ENCODE measurements at regions not wholly inside any gene's neighbourhood (a gene's known extent, or its start where the extent isn't known, plus 50 kb on each side); places are given as distances from the start of the nearest gene placed in this dataset.
"Not testable (repeated sequence)": the region's sequence is repeated elsewhere in the genome, so short reads cannot be mapped to it uniquely, and the experiment has no call there.

- DNase-seq (ENCODE audit: low spot score) = no peak
These were observed 565.4 kb upstream of the NRP1 start for GRCh38 chr10:33899578-33900531.

GRCh38 chr10:33897291-33897752 is 562.9 kb upstream of the NRP1 start:
- no peak for DNase-seq (ENCODE audit: low spot score)

- DNase-seq (ENCODE audit: low spot score) = no peak
These were observed 559.0 kb upstream of the NRP1 start for GRCh38 chr10:33893506-33893905.

DNA sequence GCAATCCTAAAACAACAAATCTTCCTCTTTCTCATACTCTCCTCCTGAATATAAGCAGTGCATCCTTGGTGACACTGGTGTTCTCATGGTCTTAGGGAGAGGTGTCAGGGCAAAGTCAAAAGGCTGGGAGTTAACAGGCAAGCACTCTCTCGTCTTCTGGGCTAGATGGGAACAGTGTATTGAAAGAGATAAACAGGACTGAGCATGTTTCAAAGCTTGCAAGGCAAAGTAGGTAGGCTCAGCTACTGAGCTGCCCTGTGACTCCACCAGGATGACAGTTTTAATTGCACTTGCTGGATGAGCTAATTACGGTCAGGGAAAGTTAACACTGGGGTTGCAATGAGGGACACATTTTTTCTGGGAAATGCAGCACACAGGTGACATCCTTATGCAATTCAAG is 554.9 kb upstream of the NRP1 start:
- no peak for DNase-seq (ENCODE audit: low spot score)

DNA sequence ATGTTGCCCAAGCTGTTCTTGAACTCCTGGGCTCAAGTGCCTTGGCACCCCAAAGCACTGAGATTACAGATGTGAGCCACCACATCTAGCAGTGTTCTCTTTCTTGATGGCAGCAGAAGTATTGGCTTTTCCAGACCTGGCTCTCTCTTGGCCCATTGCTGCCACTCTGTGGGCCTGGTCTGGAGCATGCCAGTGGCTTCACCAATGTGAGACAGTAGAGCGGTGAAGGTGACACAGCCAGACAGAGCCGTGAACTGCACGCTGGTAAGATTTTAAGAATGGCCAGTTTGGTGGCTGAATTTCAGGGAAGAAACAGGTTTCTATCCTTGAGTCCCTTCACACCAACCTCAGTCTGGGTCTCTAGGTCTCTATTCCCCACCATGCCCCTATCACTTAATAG is 552.7 kb upstream of the NRP1 start:
- DNase-seq (ENCODE audit: low spot score) = no peak

DNA sequence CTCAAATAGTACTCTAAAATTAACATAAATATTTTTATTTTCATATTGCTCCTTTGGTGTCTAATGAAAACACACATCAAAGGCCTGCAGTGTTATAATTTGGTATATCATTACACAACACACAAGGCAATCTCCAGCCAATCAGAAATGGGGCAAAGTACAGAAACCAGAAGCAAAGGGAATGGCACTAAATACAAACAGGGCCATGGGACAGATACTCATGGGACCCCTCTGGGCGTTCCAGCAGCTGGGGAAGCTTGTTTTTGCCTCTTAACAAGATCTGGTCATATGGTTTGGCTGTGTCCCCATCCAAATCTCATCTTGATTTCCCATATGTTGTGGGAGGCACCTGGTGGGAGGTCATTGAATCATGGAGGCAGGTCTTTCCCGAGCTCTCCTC is 551.8 kb upstream of the NRP1 start:
- DNase-seq (ENCODE audit: low spot score) = no peak

- DNase-seq (ENCODE audit: low spot score) = no peak
These were observed 550.1 kb upstream of the NRP1 start for GRCh38 chr10:33884604-33885003.

DNA sequence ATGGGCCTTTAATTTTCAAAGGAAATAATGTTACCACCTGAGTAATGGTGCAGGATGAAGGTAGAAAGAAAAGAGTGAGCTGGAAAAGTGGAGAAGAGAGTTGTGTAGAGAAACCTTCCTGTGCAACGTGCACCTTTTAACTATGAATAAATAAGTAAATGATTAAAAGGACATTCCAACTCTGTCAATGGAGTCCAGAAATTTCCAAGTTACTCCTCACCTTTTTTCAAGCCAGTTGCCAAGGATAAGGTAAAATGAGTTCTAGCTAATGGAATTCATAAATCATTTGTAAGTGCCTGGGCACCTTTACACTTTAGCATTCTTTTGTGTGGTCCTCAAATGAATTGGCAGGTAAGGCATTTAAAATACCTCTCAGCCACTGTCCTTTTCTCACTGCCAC is 549.4 kb upstream of the NRP1 start:
- DNase-seq (ENCODE audit: low spot score) = no peak

GRCh38 chr10:33882996-33883395 is 548.5 kb upstream of the NRP1 start:
- DNase-seq (ENCODE audit: low spot score) = no peak

- no peak for DNase-seq (ENCODE audit: low spot score)
These were observed 545.8 kb upstream of the NRP1 start for GRCh38 chr10:33880291-33880690.

- DNase-seq (ENCODE audit: low spot score) = no peak
These were observed 543.8 kb upstream of the NRP1 start for GRCh38 chr10:33878238-33878786.

DNA sequence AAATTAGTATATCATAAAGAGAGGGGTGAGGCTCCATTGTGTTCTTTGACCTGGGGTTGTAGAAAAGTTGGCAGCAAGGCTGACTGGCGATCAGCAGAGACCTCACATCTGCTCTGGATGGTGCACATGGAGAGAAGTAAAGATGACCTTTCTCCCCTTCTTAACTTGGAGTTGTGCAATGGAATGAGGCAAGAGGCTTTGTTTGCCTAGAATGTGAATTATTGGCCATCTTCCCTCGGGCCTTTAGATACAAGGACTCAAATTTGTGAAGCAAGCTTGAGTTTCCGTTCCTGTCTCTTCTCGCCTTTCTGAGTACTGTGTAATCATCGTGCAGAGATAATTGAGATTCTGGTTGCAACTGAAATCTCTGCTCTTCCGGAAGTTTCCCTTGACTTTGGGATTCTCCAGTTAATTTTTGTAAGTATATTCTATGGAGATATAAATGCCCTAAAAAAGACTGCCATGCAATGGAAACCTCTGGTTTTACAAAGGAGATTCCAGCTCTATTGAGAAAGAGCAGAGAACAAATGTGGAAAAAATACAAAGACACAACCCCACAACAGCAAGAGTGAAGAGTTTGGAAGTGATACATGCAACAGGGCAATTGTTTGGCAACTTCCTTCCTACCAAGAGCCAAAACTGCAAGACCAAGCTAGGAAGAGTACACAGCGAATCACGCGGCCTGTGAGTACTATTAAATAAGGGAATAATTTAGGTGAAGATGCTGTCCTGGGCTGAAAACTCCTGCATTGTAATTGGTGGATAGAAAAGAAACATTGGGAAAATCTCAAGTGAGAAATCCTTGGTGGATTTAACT is 542.3 kb upstream of the NRP1 start:
- DNase-seq (ENCODE audit: low spot score) = no peak

DNA sequence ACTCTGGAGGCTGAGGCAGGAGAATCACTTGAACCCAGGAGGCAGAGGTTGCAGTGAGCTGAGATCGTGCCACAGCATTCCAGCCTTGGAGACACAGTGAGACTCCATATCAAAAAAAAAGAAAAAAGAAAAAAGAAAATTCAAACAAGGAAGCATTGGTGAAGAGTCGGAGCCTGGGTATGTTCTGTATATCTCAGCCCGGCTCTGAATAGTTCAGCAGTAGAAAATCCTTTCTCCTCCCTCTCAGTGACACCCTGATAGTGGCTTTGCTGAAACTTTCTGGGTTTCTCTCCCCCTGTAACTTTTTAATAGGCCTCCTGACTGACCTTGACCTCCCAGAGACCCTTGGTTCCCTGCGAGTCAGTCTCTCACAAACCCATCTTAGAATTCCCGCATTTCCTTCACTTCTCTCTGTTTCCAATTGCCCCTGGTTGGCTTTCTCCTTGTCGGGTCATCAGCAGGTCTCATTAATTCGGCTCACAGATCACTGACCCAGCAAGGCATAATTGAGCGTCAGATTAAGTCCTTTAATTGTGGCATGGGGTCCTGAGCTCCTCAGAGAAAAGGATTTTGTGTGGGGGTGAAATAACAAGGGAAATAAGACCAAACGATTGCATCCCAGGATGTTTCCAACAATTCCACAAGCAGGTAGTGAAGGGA is 541.6 kb upstream of the NRP1 start:
- no peak for DNase-seq (ENCODE audit: low spot score)

- no peak for DNase-seq (ENCODE audit: low spot score)
These were observed 536.8 kb upstream of the NRP1 start for GRCh38 chr10:33871061-33871956.

DNA sequence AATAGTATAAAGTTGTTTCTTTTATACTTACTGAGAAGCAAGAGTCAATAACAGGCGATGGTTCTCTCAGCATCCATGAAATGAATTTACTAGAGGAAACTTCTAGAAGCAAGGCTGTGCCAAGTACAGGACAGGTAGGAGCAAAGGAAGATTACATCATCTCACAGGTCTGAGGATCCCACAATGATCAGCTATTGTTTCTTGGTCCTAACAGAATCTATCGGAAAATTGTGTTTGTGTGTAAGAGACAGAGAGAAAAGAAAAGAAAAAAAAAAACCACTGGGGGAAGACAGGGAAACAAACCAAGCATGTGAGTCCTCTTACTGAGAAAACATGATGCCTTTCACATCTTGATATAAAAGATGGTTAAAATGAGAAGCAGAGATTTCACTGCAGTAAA is 535.0 kb upstream of the NRP1 start:
- no peak for DNase-seq (ENCODE audit: low spot score)

DNA sequence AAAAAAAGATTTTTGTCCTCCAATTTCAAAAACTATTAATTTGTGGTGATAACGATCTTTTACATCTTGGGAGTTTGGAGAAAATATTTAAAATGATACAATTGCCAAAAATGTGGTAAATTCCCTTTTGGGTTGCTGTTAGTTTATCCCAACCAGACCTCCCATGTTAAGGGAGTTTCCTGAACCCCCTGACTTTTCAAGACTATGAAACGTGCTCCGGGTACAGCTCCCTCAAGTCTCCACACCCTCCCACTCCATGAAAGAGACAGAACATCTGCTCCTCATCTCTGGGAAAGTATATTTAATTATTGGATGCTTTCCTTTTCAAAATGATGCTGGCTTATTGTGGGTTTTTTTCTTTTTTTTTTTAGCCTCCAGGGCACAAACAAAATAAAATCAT is 534.6 kb upstream of the NRP1 start:
- DNase-seq (ENCODE audit: low spot score) = no peak

- not testable (repeated sequence) for DNase-seq (ENCODE audit: low spot score)
These were observed 532.8 kb upstream of the NRP1 start for GRCh38 chr10:33867199-33867789.

- DNase-seq (ENCODE audit: low spot score) = no peak
These were observed 528.9 kb upstream of the NRP1 start for GRCh38 chr10:33863352-33863751.

GRCh38 chr10:33862536-33863105 is 528.2 kb upstream of the NRP1 start:
- no peak for DNase-seq (ENCODE audit: low spot score)

DNA sequence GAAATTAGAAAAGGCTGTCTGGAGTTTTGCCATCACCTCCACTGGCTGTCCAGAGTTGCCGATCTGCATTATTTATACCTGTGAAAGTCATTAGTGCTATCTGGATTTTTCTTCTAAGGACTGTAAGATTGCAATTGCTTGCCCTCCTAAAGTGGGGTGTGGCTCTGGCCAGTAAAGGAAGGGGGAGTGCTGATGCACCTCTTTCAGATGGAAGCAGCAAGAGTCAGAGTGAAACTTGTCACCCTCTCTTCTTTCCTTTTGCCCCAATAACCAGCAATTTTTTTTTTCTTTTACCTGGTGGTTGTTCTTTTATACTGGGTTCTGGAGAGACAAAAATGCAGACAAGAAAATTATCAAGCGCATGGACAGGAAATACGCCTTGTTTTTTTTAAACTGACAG is 527.4 kb upstream of the NRP1 start:
- DNase-seq (ENCODE audit: low spot score) = no peak

Data from RKO (cell line).